OCI-LY7 (cell line): ENCODE measurements at regions not wholly inside any gene's neighbourhood (a gene's known extent, or its start where the extent isn't known, plus 50 kb on each side); places are given as distances from the start of the nearest gene placed in this dataset.

Experiments
- EZH2phosphoT487 ChIP-seq: fragments of 200-600 bp; sonication (generic); IDR thresholded peaks from 2 replicates; pipeline ENCODE4 v1.6.1; 2018; ENCODE audit warnings: low read depth, borderline replicate concordance, mild to moderate bottlenecking, mixed run types, antibody characterized with exemption, low read length, moderate library complexity, mixed read lengths
- TF ChIP-seq, protein P1 (sequence below): fragments of 200-600 bp; sonication (generic); conservative IDR thresholded peaks from 2 replicates; pipeline ENCODE4 v1.5.1; 2014; ENCODE audit warnings: mild to moderate bottlenecking, antibody characterized with exemption, low read length, moderate library complexity, mixed read lengths

DNA sequence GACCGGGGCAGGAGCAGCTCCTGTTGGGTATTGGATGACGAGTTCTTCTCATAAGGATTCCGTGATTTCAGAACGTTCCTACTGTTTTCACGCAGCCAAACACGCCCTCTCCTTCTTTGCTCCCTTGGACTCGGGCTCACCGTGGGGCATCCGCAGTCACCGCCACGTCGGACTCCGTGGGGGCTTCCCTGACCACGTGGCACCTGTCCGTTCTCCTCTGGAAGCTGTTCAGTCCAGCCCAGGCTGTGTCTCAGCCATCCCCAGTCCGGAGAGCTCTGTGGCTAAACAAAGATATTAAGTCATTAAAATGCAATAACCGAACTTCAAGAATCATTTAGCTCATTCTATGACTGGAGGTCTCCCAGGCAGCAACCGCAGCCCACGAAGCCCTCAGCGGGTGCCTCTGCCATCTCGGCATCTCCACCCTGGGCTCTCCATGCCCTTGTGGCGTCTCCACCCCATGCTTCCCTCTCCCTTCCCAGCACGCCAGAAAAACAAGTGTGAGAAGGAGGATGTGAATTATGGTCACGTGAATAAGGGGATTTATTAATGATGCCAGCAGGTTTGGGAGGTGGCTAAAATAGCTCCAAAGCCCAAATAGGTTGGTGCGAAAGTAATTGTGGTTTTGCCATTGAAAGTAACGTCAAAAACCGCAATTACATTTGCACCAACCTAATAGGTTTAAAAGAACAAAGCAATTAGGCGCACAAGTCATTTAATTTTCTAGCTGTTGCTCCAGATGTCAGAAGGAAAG lies 224.6 kb upstream of the PPP2R2D start:
- TF ChIP-seq, protein P1, sequence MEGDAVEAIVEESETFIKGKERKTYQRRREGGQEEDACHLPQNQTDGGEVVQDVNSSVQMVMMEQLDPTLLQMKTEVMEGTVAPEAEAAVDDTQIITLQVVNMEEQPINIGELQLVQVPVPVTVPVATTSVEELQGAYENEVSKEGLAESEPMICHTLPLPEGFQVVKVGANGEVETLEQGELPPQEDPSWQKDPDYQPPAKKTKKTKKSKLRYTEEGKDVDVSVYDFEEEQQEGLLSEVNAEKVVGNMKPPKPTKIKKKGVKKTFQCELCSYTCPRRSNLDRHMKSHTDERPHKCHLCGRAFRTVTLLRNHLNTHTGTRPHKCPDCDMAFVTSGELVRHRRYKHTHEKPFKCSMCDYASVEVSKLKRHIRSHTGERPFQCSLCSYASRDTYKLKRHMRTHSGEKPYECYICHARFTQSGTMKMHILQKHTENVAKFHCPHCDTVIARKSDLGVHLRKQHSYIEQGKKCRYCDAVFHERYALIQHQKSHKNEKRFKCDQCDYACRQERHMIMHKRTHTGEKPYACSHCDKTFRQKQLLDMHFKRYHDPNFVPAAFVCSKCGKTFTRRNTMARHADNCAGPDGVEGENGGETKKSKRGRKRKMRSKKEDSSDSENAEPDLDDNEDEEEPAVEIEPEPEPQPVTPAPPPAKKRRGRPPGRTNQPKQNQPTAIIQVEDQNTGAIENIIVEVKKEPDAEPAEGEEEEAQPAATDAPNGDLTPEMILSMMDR: no peak
- no peak for TF ChIP-seq EZH2phosphoT487
